ENCODE measurements at regions not wholly inside any gene's neighbourhood (a gene's known extent, or its start where the extent isn't known, plus 50 kb on each side); places are given as distances from the start of the nearest gene placed in this dataset.
"Not testable (repeated sequence)": the region's sequence is repeated elsewhere in the genome, so short reads cannot be mapped to it uniquely, and the experiment has no call there.

GRCh38 chr12:127048057-127048456 lies 1218.9 kb upstream of the TMEM132C start:
- H3K4me1 ChIP-seq, result no peaks in the 10 kb centered on the region
- 25% methylated on average over 1 of the region's 1 CpG for WGBS (ENCODE audit: insufficient coverage, low coverage, low lambda C conversion rate, missing lambda C conversion rate)
- H3K9me3 ChIP-seq, result no peaks in the 10 kb centered on the region
- H3K4me3 ChIP-seq, result no peak overlapping the region
- no peak for DNase-seq
- H3K27ac ChIP-seq, result no peak overlapping the region
- ATAC-seq, result peak in 2 of 4 donors; percentile 44 to 45
- no peaks in the 10 kb centered on the region for H3K36me3 ChIP-seq
- TF ChIP-seq, protein P1, sequence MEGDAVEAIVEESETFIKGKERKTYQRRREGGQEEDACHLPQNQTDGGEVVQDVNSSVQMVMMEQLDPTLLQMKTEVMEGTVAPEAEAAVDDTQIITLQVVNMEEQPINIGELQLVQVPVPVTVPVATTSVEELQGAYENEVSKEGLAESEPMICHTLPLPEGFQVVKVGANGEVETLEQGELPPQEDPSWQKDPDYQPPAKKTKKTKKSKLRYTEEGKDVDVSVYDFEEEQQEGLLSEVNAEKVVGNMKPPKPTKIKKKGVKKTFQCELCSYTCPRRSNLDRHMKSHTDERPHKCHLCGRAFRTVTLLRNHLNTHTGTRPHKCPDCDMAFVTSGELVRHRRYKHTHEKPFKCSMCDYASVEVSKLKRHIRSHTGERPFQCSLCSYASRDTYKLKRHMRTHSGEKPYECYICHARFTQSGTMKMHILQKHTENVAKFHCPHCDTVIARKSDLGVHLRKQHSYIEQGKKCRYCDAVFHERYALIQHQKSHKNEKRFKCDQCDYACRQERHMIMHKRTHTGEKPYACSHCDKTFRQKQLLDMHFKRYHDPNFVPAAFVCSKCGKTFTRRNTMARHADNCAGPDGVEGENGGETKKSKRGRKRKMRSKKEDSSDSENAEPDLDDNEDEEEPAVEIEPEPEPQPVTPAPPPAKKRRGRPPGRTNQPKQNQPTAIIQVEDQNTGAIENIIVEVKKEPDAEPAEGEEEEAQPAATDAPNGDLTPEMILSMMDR (IDR thresholded peaks at IDR 0.05), result no peak
- no peak for TF ChIP-seq POLR2A (IDR thresholded peaks at IDR 0.05)
- H3K27me3 ChIP-seq, result no peaks in the 10 kb centered on the region
- intact Hi-C loops (cut with DNase I), result no loop called here

DNA sequence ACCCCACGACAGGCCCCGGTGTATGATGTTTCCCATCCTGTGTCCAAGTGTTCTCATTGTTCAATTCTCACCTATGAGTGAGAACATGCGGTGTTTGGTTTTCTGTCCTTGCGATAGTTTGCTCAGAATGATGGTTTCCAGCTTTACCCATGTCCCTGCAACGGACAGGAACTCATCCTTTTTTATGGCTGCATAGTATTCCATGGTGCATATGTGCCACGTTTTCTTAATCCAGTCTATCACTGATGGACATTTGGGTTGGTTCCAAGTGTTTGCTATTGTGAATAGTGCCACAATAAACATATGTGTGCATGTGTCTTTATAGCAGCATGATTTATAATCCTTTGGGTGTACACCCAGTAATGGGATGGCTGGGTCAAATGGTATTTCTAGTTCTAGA lies 1218.4 kb upstream of the TMEM132C start:
- intact Hi-C loops (cut with DNase I); DNase-seq; H3K27ac ChIP-seq; H3K4me1 ChIP-seq; H3K36me3 ChIP-seq; ATAC-seq; H3K4me3 ChIP-seq; H3K27me3 ChIP-seq; H3K9me3 ChIP-seq: not testable (repeated sequence)
- WGBS (ENCODE audit: insufficient coverage, low coverage, low lambda C conversion rate, missing lambda C conversion rate), result 64% methylated on average over 3 of the region's 6 CpGs

GRCh38 chr12:127051139-127051538 lies 1215.8 kb upstream of the TMEM132C start:
- DNase-seq, result no peak
- Histone ChIP-seq H3K4me3 (no peak overlapping the region), H3K27me3 (no peaks in the 10 kb centered on the region), H3K9me3 (no peaks in the 10 kb centered on the region), H3K36me3 (no peaks in the 10 kb centered on the region), H3K27ac (no peak overlapping the region), H3K4me1 (no peaks in the 10 kb centered on the region)
- TF ChIP-seq POLR2A (IDR thresholded peaks at IDR 0.05), result no peak
- TF ChIP-seq, protein P1 (IDR thresholded peaks at IDR 0.05), result no peak
- WGBS (ENCODE audit: insufficient coverage, low coverage, low lambda C conversion rate, missing lambda C conversion rate), result 49% methylated on average over 3 of the region's 3 CpGs
- no peak for ATAC-seq
- intact Hi-C loops (cut with DNase I), result no loop called here

DNA sequence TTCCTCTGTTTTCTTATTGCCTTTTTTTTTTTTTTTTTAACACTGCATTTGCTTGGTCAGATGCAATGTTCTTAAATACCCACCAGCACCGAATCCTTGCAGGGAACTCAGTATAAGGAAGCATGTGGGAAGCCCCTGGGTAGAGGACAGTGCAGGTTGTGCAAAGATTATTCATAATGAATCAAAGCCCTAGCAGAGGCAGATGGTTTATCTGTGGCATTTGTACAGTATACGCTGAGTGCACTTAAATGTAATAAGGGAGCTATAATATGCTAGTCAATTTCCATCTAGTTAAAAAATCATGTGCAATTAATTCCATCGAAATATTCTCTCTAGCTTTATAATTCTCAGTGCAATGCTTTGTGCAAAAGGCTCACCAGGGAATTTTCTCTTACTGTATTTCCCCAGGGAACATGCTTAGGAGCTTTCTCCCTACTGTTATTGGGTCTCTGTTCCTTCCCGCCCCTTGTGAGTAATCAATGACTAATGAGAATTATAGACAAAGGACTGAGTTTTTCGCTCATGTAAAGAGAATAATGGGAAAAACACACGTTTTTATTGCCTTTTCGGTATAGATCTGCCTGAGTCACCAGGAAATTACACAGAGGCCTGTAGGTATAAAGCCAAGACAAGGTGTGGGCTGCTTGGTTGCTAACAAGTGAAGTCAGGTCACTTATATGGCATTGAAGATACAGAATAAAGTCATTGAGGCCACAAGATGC lies 1214.3 kb upstream of the TMEM132C start:
- TF ChIP-seq POLR2A (IDR thresholded peaks at IDR 0.05), result no peak
- TF ChIP-seq, protein P1 (IDR thresholded peaks at IDR 0.05), result no peak
- no peaks in the 10 kb centered on the region for H3K4me1 ChIP-seq
- 64% methylated on average over 7 of the region's 7 CpGs for WGBS (ENCODE audit: insufficient coverage, low coverage, low lambda C conversion rate, missing lambda C conversion rate)
- DNase-seq, result no peak
- no peak overlapping the region for H3K27ac ChIP-seq
- H3K4me3 ChIP-seq, result no peak overlapping the region
- H3K36me3 ChIP-seq, result no peaks in the 10 kb centered on the region
- no peaks in the 10 kb centered on the region for H3K9me3 ChIP-seq
- ATAC-seq, result no peak
- intact Hi-C loops (cut with DNase I), result no loop called here
- no peaks in the 10 kb centered on the region for H3K27me3 ChIP-seq

DNA sequence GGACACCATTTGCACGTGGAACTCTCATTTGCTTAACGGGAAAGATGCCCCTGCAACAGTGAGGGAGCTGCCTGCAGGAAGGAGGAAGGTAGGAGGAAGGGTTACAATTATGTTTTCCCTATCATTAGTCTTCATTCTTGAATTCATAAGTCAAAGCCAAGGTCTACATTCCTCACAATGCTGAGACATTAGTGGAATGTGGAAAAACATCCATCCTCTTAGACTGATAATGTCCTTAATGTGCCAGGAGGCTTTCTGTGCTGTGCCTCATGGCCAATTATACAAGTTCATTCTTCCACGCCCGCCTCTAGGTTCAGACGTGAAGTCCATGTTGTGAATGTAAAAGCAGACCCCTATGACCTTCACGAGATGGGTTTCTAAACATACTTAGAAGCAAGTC lies 1212.4 kb upstream of the TMEM132C start:
- H3K27me3 ChIP-seq, result no peaks in the 10 kb centered on the region
- no peaks in the 10 kb centered on the region for H3K4me1 ChIP-seq
- no peaks in the 10 kb centered on the region for H3K9me3 ChIP-seq
- no peaks in the 10 kb centered on the region for H3K36me3 ChIP-seq
- H3K27ac ChIP-seq, result no peak overlapping the region
- WGBS (ENCODE audit: insufficient coverage, low coverage, low lambda C conversion rate, missing lambda C conversion rate), result 35% methylated on average over 6 of the region's 6 CpGs
- intact Hi-C loops (cut with DNase I), result no loop called here
- H3K4me3 ChIP-seq, result no peak overlapping the region
- DNase-seq, result no peak
- no peak for ATAC-seq
- TF ChIP-seq, protein P1 (IDR thresholded peaks at IDR 0.05), result no peak
- TF ChIP-seq POLR2A (IDR thresholded peaks at IDR 0.05), result no peak
